ENCODE measurements at regions not wholly inside any gene's neighbourhood (a gene's known extent, or its start where the extent isn't known, plus 50 kb on each side); places are given as distances from the start of the nearest gene placed in this dataset.
"Not testable (repeated sequence)": the region's sequence is repeated elsewhere in the genome, so short reads cannot be mapped to it uniquely, and the experiment has no call there.

- Histone ChIP-seq H3K4me3 (ENCODE audit: low read length) (no peak overlapping the region), H3K27me3 (replicated peaks; ENCODE audit: insufficient read depth, low read length) (no peaks in the 10 kb centered on the region), H3K4me2 (ENCODE audit: low read depth, low read length) (no peak overlapping the region), H3K27ac (ENCODE audit: low read length) (no peak overlapping the region), H3K4me1 (ENCODE audit: low read length) (no peaks in the 10 kb centered on the region), H3K9me3 (replicated peaks; ENCODE audit: insufficient read depth, low read length) (no peaks in the 10 kb centered on the region), H2AFZ (ENCODE audit: low read length) (no peak overlapping the region), H3K9me2 (replicated peaks; ENCODE audit: insufficient read depth, low read length) (no peaks in the 10 kb centered on the region), H3K36me3 (replicated peaks; ENCODE audit: insufficient read depth, low read length) (no peaks in the 10 kb centered on the region), H3K79me2 (ENCODE audit: low read length) (no peaks in the 10 kb centered on the region), H4K20me1 (ENCODE audit: insufficient read depth, low read length) (no peaks in the 10 kb centered on the region), H3K9ac (ENCODE audit: low read length) (no peak overlapping the region), H3F3A (ENCODE audit: insufficient read depth, low read length) (no peaks in the 10 kb centered on the region)
- no peak for DNase-seq
- TF ChIP-seq CTCF (IDR thresholded peaks at IDR 0.05; ENCODE audit: low read length) (no peak), EZH2phosphoT487 (IDR thresholded peaks at IDR 0.05; ENCODE audit: low read length) (no peak), EZH2 (optimal IDR thresholded peaks at IDR 0.05; ENCODE audit: low read depth, low read length) (no peak)
Measured at GRCh38 chr20:30937790-30938189, 319.7 kb upstream of the DEFB115 start.

- no peak overlapping the region for H3K27ac ChIP-seq (ENCODE audit: low read length)
Measured at GRCh38 chr20:30949761-30950160, 307.7 kb upstream of the DEFB115 start.

DNA sequence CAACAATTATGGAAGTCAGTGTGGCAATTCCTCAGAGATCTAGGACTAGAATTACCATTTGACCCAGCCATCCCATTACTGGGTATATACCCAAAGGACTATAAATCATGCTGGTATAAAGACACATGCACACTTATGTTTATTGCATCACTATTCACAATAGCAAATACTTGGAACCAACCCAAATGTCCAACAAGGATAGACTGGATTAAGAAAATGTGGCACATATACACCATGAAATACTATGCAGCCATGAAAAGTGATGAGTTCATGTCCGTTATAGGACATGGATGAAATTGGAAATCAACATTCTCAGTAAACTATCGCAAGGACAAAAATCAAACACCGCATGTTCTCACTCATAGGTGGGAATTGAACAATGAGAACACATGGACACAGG, 306.4 kb upstream of the DEFB115 start:
- H3K4me1 ChIP-seq (ENCODE audit: low read length), result not testable (repeated sequence)

More at GRCh38 chr20:30949761-30950160, 307.7 kb upstream of the DEFB115 start:
- Histone ChIP-seq H4K20me1 (ENCODE audit: insufficient read depth, low read length) (no peaks in the 10 kb centered on the region), H3K9me3 (replicated peaks; ENCODE audit: insufficient read depth, low read length) (no peaks in the 10 kb centered on the region), H2AFZ (ENCODE audit: low read length) (no peak overlapping the region), H3K36me3 (replicated peaks; ENCODE audit: insufficient read depth, low read length) (no peaks in the 10 kb centered on the region), H3K79me2 (ENCODE audit: low read length) (no peaks in the 10 kb centered on the region), H3K9me2 (replicated peaks; ENCODE audit: insufficient read depth, low read length) (no peaks in the 10 kb centered on the region), H3F3A (ENCODE audit: insufficient read depth, low read length) (no peaks in the 10 kb centered on the region), H3K27me3 (replicated peaks; ENCODE audit: insufficient read depth, low read length) (no peaks in the 10 kb centered on the region), H3K4me2 (ENCODE audit: low read depth, low read length) (no peak overlapping the region), H3K9ac (ENCODE audit: low read length) (no peak overlapping the region), H3K4me3 (ENCODE audit: low read length) (no peak overlapping the region), H3K4me1 (ENCODE audit: low read length) (no peaks in the 10 kb centered on the region)
- no peak for TF ChIP-seq EZH2phosphoT487 (IDR thresholded peaks at IDR 0.05; ENCODE audit: low read length)
- TF ChIP-seq CTCF (IDR thresholded peaks at IDR 0.05; ENCODE audit: low read length), result no peak
- TF ChIP-seq EZH2 (optimal IDR thresholded peaks at IDR 0.05; ENCODE audit: low read depth, low read length), result no peak
- DNase-seq, result no peak

GRCh38 chr20:30956649-30957048, 300.8 kb upstream of the DEFB115 start:
- not testable (repeated sequence) for H2AFZ ChIP-seq (ENCODE audit: low read length); H3K27me3 ChIP-seq (replicated peaks; ENCODE audit: insufficient read depth, low read length); H3K9me3 ChIP-seq (replicated peaks; ENCODE audit: insufficient read depth, low read length); H3K4me2 ChIP-seq (ENCODE audit: low read depth, low read length); H3K4me3 ChIP-seq (ENCODE audit: low read length); H3K9me2 ChIP-seq (replicated peaks; ENCODE audit: insufficient read depth, low read length); H3K36me3 ChIP-seq (replicated peaks; ENCODE audit: insufficient read depth, low read length); H4K20me1 ChIP-seq (ENCODE audit: insufficient read depth, low read length); H3F3A ChIP-seq (ENCODE audit: insufficient read depth, low read length); DNase-seq; H3K4me1 ChIP-seq (ENCODE audit: low read length); H3K79me2 ChIP-seq (ENCODE audit: low read length); H3K9ac ChIP-seq (ENCODE audit: low read length); H3K27ac ChIP-seq (ENCODE audit: low read length)

More for the DNA sequence above, 306.4 kb upstream of the DEFB115 start:
- not testable (repeated sequence) for H3K27me3 ChIP-seq (replicated peaks; ENCODE audit: insufficient read depth, low read length); H2AFZ ChIP-seq (ENCODE audit: low read length); H3K36me3 ChIP-seq (replicated peaks; ENCODE audit: insufficient read depth, low read length); H3K4me3 ChIP-seq (ENCODE audit: low read length); H3K9me2 ChIP-seq (replicated peaks; ENCODE audit: insufficient read depth, low read length); H3K27ac ChIP-seq (ENCODE audit: low read length); H3K79me2 ChIP-seq (ENCODE audit: low read length); DNase-seq; H3K9me3 ChIP-seq (replicated peaks; ENCODE audit: insufficient read depth, low read length); H4K20me1 ChIP-seq (ENCODE audit: insufficient read depth, low read length); H3K9ac ChIP-seq (ENCODE audit: low read length); H3F3A ChIP-seq (ENCODE audit: insufficient read depth, low read length); H3K4me2 ChIP-seq (ENCODE audit: low read depth, low read length)

DNA sequence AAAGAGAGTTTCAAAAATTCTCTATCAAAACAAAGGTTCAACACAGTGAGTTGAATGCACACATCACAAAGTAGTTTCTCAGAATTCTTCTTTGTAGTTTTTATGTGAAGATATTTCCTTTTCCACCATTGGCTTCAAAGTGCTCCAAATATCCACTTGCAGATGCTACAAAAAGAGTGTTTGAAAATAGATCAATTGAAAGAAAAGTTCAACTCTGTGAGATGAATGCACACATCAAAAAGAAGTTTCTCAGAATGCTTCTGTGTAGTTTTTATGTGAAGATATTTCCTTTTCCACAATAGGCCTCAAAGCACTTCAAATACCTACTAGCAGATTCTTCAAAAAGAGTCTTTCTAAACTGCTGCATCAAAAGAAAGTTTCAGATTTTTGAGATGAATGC, 298.3 kb upstream of the DEFB115 start:
- DNase-seq; H3F3A ChIP-seq (ENCODE audit: insufficient read depth, low read length); H3K9me2 ChIP-seq (replicated peaks; ENCODE audit: insufficient read depth, low read length); H3K27me3 ChIP-seq (replicated peaks; ENCODE audit: insufficient read depth, low read length); H3K79me2 ChIP-seq (ENCODE audit: low read length); H4K20me1 ChIP-seq (ENCODE audit: insufficient read depth, low read length); H3K9ac ChIP-seq (ENCODE audit: low read length); H3K4me1 ChIP-seq (ENCODE audit: low read length); H3K4me2 ChIP-seq (ENCODE audit: low read depth, low read length); H3K36me3 ChIP-seq (replicated peaks; ENCODE audit: insufficient read depth, low read length); H2AFZ ChIP-seq (ENCODE audit: low read length); H3K9me3 ChIP-seq (replicated peaks; ENCODE audit: insufficient read depth, low read length); H3K4me3 ChIP-seq (ENCODE audit: low read length); H3K27ac ChIP-seq (ENCODE audit: low read length): not testable (repeated sequence)

All from MM.1S (cell line).